IgD-negative memory B cell (primary cell): ENCODE measurements at regions not wholly inside any gene's neighbourhood (a gene's known extent, or its start where the extent isn't known, plus 50 kb on each side); places are given as distances from the start of the nearest gene placed in this dataset.

Source experiments
- H3K27ac Mint-ChIP-seq, 3 donors: one replicate each; pipeline ENCODE4 v1.8.0; 2020 to 2022; ENCODE audit warnings: mild to moderate bottlenecking in 3 of 3, mixed read lengths in 3 of 3, moderate library complexity in 1 of 3
- H3K27me3 Mint-ChIP-seq: one replicate; pipeline ENCODE4 v1.8.0; 2021; ENCODE audit warnings: mixed read lengths
- H3K36me3 Mint-ChIP-seq: one replicate; pipeline ENCODE4 v1.8.0; 2020; ENCODE audit warnings: mild to moderate bottlenecking, mixed read lengths
- H3K4me1 Mint-ChIP-seq, 3 donors: one replicate each; pipeline ENCODE4 v1.8.0; 2020 to 2022; ENCODE audit warnings: mixed read lengths in 3 of 3, mild to moderate bottlenecking in 1 of 3
- H3K4me3 Mint-ChIP-seq, 4 donors: one replicate each; pipeline ENCODE4 v1.8.0; 2020 to 2022; ENCODE audit warnings: mild to moderate bottlenecking in 4 of 4, mixed read lengths in 4 of 4, moderate library complexity in 3 of 4
- H3K9me3 Mint-ChIP-seq, 3 donors: one replicate each; pipeline ENCODE4 v1.8.0; 2020 to 2021; ENCODE audit warnings: mixed read lengths in 3 of 3, mild to moderate bottlenecking in 1 of 3

DNA sequence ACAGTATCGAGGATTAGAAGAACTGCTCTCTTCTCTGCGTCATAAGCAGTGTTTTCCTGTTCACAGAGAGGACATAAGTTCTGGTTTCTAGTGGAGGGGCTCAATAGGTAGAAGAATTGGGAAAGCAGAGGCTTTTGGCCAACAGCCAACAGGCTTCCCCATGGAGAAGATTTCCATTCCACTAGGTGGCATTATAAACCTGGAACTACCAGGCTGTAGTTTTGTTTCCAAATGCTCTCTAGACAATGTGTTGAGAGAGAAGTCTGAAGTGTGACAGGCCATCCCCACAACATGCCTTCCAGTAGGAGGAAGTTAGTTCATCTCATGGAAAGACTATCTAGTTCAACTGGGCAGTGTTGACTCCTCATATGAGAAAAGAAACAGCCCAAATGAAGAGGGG lies 63.8 kb upstream of the ANXA10 start:
- no peak overlapping the region for H3K4me3 Mint-ChIP-seq
- no peaks in the 10 kb centered on the region for H3K27me3 Mint-ChIP-seq
- H3K9me3 Mint-ChIP-seq: peaks cover 5 to 14% (median 10%) of the 10 kb centered on the region in 3 donors
- no peak overlapping the region for H3K27ac Mint-ChIP-seq
- no peaks in the 10 kb centered on the region for H3K4me1 Mint-ChIP-seq
- H3K36me3 Mint-ChIP-seq: no peaks in the 10 kb centered on the region

- no peak overlapping the region for H3K27ac Mint-ChIP-seq
- no peaks in the 10 kb centered on the region for H3K27me3 Mint-ChIP-seq
- H3K9me3 Mint-ChIP-seq: peaks cover 4 to 11% (median 5%) of the 10 kb centered on the region in 3 donors
- no peaks in the 10 kb centered on the region for H3K36me3 Mint-ChIP-seq
- H3K4me1 Mint-ChIP-seq: no peaks in the 10 kb centered on the region
- H3K4me3 Mint-ChIP-seq: no peak overlapping the region
Measured at GRCh38 chr4:168028970-168029597, 63.3 kb upstream of the ANXA10 start.

- H3K4me1 Mint-ChIP-seq: no peaks in the 10 kb centered on the region
- no peaks in the 10 kb centered on the region for H3K9me3 Mint-ChIP-seq
- no peak overlapping the region for H3K4me3 Mint-ChIP-seq
- H3K27me3 Mint-ChIP-seq: no peaks in the 10 kb centered on the region
- H3K36me3 Mint-ChIP-seq: no peaks in the 10 kb centered on the region
- no peak overlapping the region for H3K27ac Mint-ChIP-seq
Measured at GRCh38 chr4:168037676-168038075, 54.7 kb upstream of the ANXA10 start.

GRCh38 chr4:168039593-168039992 lies 52.7 kb upstream of the ANXA10 start:
- H3K27me3 Mint-ChIP-seq: no peaks in the 10 kb centered on the region
- H3K36me3 Mint-ChIP-seq: no peaks in the 10 kb centered on the region
- no peak overlapping the region for H3K27ac Mint-ChIP-seq
- H3K4me3 Mint-ChIP-seq: no peak overlapping the region
- no peaks in the 10 kb centered on the region for H3K4me1 Mint-ChIP-seq
- no peaks in the 10 kb centered on the region for H3K9me3 Mint-ChIP-seq
